Liver (tissue), 3 donors: ENCODE measurements at regions not wholly inside any gene's neighbourhood (a gene's known extent, or its start where the extent isn't known, plus 50 kb on each side); places are given as distances from the start of the nearest gene placed in this dataset.

Source experiments
- ATF3 ChIP-seq: IDR thresholded peaks from 2 replicates; pipeline ENCODE4 v1.6.1; 2016; ENCODE audit warnings: antibody characterized with exemption
- CTCF ChIP-seq: fragments of 150-350 bp; IDR thresholded peaks from 2 replicates; pipeline ENCODE4 v1.5.1; 2017; ENCODE audit warnings: improper control_type of control experiment, low read depth, low read length; ENCODE audit not compliant: missing input control
- FOXA1 ChIP-seq: IDR thresholded peaks from 2 replicates; pipeline ENCODE4 v1.6.1; 2016; ENCODE audit warnings: antibody characterized with exemption
- FOXA2 ChIP-seq: IDR thresholded peaks from 2 replicates; pipeline ENCODE4 v1.6.1; 2016; ENCODE audit warnings: antibody characterized with exemption
- GABPA ChIP-seq, 2 donors: IDR thresholded peaks in 1 of 2; conservative IDR thresholded peaks in 1 of 2; 2 replicates each; pipeline ENCODE4 v1.6.1; 2016; ENCODE audit warnings: antibody characterized with exemption in 2 of 2, mild to moderate bottlenecking in 1 of 2, moderate library complexity in 1 of 2
- MAX ChIP-seq: IDR thresholded peaks from 2 replicates; pipeline ENCODE4 v1.6.1; 2016; ENCODE audit warnings: antibody characterized with exemption
- RAD21 ChIP-seq, 2 donors: IDR thresholded peaks; 2 replicates each; pipeline ENCODE4 v1.6.1; 2016; ENCODE audit warnings: antibody characterized with exemption in 2 of 2, mild to moderate bottlenecking in 2 of 2
- REST ChIP-seq: IDR thresholded peaks from 2 replicates; pipeline ENCODE4 v1.6.1; 2016; ENCODE audit warnings: antibody characterized with exemption, mild to moderate bottlenecking
- RXRA ChIP-seq, 2 donors: IDR thresholded peaks; 2 replicates each; pipeline ENCODE4 v1.6.1; 2017 to 2018; ENCODE audit warnings: antibody characterized with exemption in 2 of 2, mild to moderate bottlenecking in 1 of 2
- SP1 ChIP-seq: IDR thresholded peaks from 2 replicates; pipeline ENCODE4 v1.6.1; 2018; ENCODE audit warnings: antibody characterized with exemption, mild to moderate bottlenecking
- TAF1 ChIP-seq: conservative IDR thresholded peaks from 2 replicates; pipeline ENCODE4 v1.6.1; 2016; ENCODE audit warnings: antibody characterized with exemption, mild to moderate bottlenecking
- YY1 ChIP-seq: IDR thresholded peaks from 2 replicates; pipeline ENCODE4 v1.6.1; 2016; ENCODE audit warnings: antibody characterized with exemption, mild to moderate bottlenecking
- ZBTB33 ChIP-seq: IDR thresholded peaks from 2 replicates; pipeline ENCODE4 v1.6.1; 2016; ENCODE audit warnings: antibody characterized with exemption
- donor health status: healthy.
- donor health status: healthy.

- TF ChIP-seq CTCF, result no peak
- no peak for TF ChIP-seq ZBTB33
- no peak for TF ChIP-seq FOXA1
- no peak for TF ChIP-seq REST
- no peak for TF ChIP-seq RAD21 (IDR thresholded peaks at IDR 0.05)
- TF ChIP-seq MAX, result no peak
- no peak for TF ChIP-seq GABPA (IDR thresholded peaks at IDR 0.05 in 1 of 2, conservative IDR thresholded peaks at IDR 0.05 in 1 of 2)
- no peak for TF ChIP-seq SP1
- TF ChIP-seq RXRA (IDR thresholded peaks at IDR 0.05), result no peak
- no peak for TF ChIP-seq FOXA2
- no peak for TF ChIP-seq ATF3
- no peak for TF ChIP-seq YY1
- TF ChIP-seq TAF1, result no peak
These were observed 523.9 kb upstream of the RGMA start for GRCh38 chr15:93612953-93613352.
